ENCODE measurements at regions not wholly inside any gene's neighbourhood (a gene's known extent, or its start where the extent isn't known, plus 50 kb on each side); places are given as distances from the start of the nearest gene placed in this dataset.
"Not testable (repeated sequence)": the region's sequence is repeated elsewhere in the genome, so short reads cannot be mapped to it uniquely, and the experiment has no call there.

- no peak for DNase-seq (ENCODE audit: low spot score)
Observed at GRCh38 chr10:23955456-23956225, 253.3 kb upstream of the KIAA1217 start.

GRCh38 chr10:23965123-23965522, 243.8 kb upstream of the KIAA1217 start:
- no peak for DNase-seq (ENCODE audit: low spot score)

DNA sequence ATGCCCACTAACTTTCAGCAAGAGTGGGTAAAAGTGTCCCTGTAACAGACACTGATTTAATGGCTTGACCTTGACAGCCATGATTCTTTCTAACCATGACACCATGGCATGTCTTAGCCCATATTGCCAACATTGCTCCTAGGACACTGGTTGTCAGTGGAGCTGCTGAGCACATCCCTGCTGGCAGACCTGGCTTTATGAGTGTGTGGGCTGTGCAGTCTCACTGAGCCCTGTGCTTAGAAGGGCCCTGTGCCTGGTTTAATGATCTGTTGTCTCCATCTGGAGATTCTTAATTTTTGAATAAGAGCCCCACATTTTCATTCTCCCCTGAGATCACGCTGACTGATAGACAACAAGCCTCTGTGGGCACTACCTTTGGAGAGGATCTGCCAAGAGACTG, 243.1 kb upstream of the KIAA1217 start:
- no peak for DNase-seq (ENCODE audit: low spot score)

DNA sequence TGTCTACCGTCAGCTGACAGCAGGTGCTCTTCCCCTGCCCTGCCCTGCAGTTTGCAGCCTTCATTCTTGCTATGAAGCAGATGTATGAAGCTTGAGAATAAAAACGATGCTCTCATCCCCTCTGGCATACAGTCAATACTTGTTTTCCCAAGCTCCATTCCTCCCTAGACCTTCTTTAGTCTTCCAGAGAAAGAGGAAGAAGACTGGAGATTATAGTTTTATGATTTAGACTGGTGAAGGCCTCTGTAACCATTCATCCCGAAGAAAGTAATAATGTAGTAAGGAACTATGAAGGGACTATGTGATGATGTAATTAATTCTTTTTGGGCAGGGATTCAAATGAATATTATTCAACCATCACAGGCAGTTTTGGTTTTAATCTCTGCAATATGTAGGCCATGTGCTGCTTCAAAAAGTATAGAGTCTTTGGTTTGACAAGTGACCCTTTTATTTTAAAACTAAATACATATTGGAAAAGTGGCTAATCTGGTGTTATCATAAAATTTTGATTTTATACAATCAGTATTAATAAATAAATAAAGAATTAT, 242.4 kb upstream of the KIAA1217 start:
- DNase-seq (ENCODE audit: low spot score): no peak

- no peak for DNase-seq (ENCODE audit: low spot score)
Observed at GRCh38 chr10:23968301-23968700, 240.6 kb upstream of the KIAA1217 start.

GRCh38 chr10:23974746-23975272, 234.1 kb upstream of the KIAA1217 start:
- no peak for DNase-seq (ENCODE audit: low spot score)

DNA sequence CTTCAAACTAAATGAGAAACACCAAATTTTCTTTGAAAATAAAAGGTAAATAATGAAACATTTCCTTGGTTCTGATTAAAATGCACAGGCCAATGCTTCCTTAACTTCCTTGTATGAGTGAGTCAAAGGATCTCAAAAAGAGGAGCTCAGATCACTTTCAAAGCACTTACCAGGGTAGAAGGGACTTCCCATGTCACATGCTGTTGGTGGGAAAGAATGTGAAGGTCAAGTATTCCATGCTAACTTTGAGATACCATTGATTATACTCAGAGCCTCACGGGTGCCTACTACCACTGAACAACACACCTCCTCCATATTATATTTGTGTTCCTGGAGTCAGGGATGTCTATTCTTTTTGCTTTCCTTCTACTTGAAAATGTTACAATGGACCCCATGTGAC, 233.5 kb upstream of the KIAA1217 start:
- no peak for DNase-seq (ENCODE audit: low spot score)

DNA sequence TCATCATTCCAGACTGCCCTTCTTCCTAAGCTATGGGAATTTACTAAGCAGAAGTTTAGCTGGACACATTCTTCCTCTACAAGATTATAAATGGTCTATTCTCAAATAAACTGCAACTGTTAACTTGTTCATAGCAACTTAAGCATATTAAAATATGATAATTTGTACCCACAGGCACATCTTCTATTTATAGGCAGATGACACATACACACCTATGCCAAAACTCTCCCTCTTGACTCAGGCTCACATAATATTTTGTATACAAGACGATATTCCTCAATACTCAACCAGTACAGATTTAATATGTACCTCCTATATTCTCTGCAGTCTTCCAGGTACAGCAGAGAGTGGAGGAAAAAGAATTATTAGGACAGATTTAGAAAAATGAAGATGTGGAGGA, 232.7 kb upstream of the KIAA1217 start:
- no peak for DNase-seq (ENCODE audit: low spot score)

DNA sequence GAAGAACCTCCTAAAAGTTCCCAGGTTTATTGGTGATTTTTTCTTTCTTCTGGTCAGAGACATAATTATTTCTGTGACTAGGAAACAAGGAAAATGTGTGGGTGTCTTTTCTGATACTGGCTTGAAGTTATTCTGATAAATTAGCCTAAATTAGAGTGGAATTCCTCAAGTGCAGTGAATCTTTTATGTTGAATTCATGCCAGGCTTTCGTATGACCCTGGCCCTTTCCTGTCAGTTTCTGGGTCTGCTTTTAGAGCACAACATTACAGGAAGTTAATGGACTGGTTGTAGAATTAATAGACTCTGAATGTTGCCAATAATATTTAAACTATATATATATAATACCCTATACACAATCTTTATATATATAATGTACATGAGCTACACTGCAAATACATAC, 230.6 kb upstream of the KIAA1217 start:
- no peak for DNase-seq (ENCODE audit: low spot score)

DNA sequence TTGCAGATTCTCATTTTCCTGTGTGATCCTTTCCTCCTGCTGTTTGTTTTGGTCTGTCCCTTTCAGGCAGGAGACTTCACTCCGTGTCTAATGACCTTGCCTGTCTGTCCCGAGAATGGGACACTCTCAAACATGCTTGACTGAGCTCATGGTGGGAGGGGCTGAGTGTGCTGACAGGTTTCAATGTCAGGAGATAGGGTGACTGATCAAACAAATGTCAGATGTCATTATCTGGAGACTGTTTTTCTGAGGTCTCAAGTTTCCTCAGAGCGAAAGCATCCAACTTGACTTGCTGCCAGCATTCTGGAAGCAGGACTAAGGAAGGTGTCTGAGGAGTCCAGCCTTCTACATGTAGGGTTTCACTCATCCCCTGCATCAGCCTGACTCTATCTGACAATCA, 228.8 kb upstream of the KIAA1217 start:
- no peak for DNase-seq (ENCODE audit: low spot score)

- no peak for DNase-seq (ENCODE audit: low spot score)
Observed at GRCh38 chr10:23981520-23982309, 227.2 kb upstream of the KIAA1217 start.

GRCh38 chr10:23984405-23984804, 224.5 kb upstream of the KIAA1217 start:
- not testable (repeated sequence) for DNase-seq (ENCODE audit: low spot score)

DNA sequence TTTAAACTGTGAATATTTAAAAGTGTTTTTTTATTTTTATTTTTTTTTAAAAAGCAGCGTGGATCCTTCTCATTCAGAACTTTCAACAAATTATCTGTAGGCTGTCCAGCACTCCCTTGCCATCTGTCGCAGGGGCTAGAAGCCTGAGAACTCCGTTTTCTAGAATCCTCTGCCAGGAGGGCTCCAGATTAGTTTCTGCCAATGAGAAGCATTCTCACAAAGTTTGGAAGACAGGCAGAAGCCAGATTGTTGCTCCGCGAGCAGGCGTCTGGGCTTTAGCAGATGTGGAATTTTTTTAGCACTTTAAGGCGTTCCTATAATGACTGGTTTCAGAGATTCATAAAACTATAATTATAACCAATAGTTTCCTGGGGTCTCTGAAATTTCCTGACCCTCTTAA, 220.9 kb upstream of the KIAA1217 start:
- DNase-seq (ENCODE audit: low spot score): no peak

DNA sequence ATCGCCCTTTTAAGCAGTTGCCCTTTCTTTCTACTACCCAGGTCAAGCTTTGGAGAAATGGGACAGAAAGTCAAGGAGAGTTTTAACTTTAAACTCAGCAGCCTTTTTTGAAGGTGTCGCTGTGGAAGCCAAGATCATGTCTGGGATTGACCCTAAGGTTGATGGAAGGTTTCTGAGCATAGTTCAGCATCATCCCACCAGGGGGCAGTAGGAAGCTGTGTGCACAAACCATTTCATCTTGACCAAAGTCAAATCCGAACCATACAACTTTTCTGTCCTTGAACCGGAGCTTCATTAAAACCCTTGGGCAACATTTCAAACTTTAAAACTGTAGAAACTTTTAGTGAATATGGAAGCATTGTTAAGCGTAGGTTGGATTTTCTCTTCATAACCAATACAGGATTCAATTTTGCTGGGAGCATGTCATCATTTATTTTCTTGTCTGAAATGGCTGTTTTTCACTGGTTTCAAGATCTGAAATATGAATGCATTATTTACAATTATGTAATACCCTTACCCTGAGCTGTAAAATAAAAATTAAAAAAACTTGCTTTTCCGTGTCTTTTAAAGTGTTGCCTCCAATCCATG, 214.4 kb upstream of the KIAA1217 start:
- peak; percentile 71 for DNase-seq (ENCODE audit: low spot score)

GRCh38 chr10:23999445-23999844, 209.5 kb upstream of the KIAA1217 start:
- no peak for DNase-seq (ENCODE audit: low spot score)

DNA sequence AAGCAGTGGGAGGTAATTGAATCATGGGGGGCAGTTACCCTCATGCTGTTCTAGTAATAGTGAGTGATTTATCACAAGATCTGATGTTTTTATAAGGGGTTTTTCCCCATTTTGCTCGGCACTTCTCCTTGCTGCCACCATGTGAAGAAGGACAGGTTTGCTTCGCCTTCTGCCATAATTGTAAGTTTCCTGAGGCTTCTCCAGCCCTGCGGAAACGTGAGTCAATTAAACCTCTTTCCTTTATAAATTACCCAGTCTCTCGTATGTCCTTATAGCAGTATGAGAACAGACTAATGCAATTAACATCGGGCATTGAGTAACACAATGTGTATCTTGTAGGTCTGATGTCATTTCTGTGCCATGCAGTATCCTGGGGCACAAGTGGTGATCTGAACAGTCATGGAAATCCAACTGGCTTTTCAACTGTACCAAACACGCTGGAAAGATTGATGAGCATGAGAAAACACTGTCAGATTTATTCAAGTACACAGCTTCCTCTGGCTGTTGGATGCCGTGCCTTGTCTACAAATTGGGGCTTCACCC, 208.6 kb upstream of the KIAA1217 start:
- DNase-seq (ENCODE audit: low spot score): no peak

GRCh38 chr10:24006741-24007140, 202.2 kb upstream of the KIAA1217 start:
- no peak for DNase-seq (ENCODE audit: low spot score)

DNA sequence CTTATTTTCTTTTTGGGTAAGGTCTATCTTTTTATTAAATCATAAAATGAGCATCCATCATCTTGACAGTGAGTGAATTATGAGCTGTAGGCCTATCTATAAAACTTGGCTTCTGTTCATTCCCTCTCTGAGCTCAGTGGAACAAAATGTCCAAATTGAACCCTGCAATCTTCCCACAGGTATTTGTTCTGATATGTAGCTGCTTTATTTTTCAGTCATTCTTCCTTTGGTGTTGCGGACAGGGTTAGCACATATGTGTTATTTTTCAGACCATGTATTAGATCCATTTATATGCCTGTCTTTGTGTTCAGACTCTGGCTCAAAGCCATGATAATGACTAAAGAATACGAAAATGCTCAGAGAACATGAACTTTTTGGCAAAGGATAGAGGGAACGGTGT, 201.6 kb upstream of the KIAA1217 start:
- no peak for DNase-seq (ENCODE audit: low spot score)

DNA sequence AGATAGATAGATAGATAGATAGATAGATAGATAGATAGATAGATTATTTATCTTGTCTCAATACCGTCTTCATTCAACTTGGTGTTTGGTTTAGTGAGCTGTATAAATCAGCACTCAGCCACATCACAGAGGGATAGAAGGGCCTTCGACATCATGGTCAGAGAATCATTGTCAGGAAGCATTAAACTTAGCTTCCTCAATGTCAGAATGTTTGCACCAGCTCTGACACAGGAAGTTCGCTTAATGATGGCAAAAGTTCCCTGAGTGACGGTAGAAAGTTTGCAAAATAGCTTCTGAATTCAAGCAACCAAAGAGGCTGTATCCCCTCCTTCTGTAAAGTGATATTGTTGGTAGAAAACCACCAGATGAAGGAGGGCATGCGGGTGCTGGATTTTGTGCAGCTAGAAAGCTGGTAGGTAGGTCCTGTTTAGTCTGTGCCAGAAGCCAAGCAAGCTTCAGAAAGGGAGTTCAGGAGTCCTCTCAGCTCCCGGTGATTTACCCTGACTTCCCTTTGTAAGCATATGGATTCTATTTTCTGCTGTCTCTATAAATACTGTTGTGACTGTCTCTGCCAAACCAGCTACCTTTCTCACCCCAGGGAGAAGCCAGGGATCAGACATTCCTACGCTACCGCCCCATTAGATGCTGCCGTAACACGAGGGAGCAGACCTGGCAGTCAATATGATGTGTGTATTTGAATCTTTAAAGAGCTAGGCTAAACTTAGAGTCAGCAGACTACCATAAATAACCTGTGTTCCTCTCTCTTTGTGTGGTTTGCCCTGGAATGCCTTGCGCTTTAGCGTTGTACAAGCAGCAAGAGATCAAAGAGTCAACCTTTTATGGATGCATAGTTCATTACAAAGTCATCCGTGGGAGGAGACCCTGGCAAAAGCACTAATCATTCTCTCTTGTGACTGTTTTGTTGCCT, 200.5 kb upstream of the KIAA1217 start:
- DNase-seq (ENCODE audit: low spot score): no peak

GRCh38 chr10:24009115-24009514, 199.8 kb upstream of the KIAA1217 start:
- no peak for DNase-seq (ENCODE audit: low spot score)

- no peak for DNase-seq (ENCODE audit: low spot score)
Observed at GRCh38 chr10:24009736-24010135, 199.2 kb upstream of the KIAA1217 start.
